ENCODE measurements at regions not wholly inside any gene's neighbourhood (a gene's known extent, or its start where the extent isn't known, plus 50 kb on each side); places are given as distances from the start of the nearest gene placed in this dataset.

DNA sequence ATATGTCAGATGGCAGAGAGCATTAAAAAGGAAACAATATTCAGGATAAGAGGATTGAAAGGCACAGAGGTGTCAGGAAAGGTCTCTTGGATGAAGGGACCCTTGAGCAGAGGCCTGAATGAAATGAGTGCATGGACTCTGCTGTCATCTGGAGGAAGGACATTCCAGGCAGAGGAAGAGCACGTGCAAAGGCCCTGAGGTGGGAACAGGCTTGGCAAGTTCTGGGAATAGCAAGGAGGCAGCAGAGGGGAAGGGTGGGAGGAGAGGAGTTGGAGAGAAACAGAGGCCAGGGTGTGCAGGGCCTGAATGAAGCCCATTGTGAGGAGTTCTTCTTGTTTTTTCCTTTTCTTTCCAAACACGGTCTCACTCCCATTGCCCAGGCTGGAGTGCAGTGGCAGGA lies 59.0 kb upstream of the RUNX3 start:
- in situ Hi-C loops (cut with HindIII; ENCODE audit: low pct_unique_long_range_greater_than_20kb, low sequenced_read_pairs), result no loop called here
- CTCF ChIA-PET, result no interaction called here

DNA sequence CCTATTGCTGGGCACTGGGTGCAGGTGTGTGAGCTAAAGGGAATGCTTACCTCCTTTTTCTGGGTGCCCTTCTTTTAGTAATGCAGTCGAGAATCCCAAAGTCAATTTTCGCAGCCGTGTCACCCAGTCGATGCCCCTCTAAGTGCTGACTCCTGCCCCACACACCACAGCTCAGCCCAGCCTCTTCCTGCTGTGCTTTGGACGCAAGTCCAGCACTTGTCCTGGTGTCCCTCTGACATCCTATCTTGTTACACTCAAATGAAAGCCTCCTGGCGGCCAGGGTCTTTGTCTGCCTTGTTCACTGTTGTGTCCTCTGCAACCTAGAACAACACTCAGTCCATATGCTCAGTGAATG lies 58.5 kb upstream of the RUNX3 start:
- Histone ChIP-seq H3K27ac (ENCODE audit: low read length) (no peak overlapping the region), H3K4me3 (ENCODE audit: low read depth in 2 of 2, low read length in 2 of 2) (no peak overlapping the region), H3K36me3 (ENCODE audit: control insufficient read depth, insufficient read depth, low read length) (no peaks in the 10 kb centered on the region), H3K9me3 (ENCODE audit: control insufficient read depth, insufficient read depth, low read depth, low read length) (no peaks in the 10 kb centered on the region), H3K4me1 (ENCODE audit: control insufficient read depth, insufficient read depth, low read length) (no peaks in the 10 kb centered on the region), H3K27me3 (ENCODE audit: control insufficient read depth, insufficient read depth, low read length) (no peaks in the 10 kb centered on the region)
- ChIA-PET CTCF (interaction anchor here (0.6 kb wide), 1 partner anchor 30 kb away, joined by 4 read pairs; no protein-coding TSS in a partner anchor), POLR2A (no interaction called here)
- DNase-seq (ENCODE audit: low read depth, low spot score) (no peak), ATAC-seq (no peak)
- intact Hi-C loops (cut with micrococcal nuclease; ENCODE audit: unreplicated experiment), result no loop called here
- TF ChIP-seq TCF7L2 (IDR thresholded peaks at IDR 0.05; ENCODE audit: low read depth, low read length) (no peak), POLR2AphosphoS5 (IDR thresholded peaks at IDR 0.05; ENCODE audit: low read depth, low read length) (no peak), SIN3A (IDR thresholded peaks at IDR 0.05; ENCODE audit: borderline replicate concordance, insufficient read depth, low read depth, low read length) (no peak)
- TF ChIP-seq, protein P1, sequence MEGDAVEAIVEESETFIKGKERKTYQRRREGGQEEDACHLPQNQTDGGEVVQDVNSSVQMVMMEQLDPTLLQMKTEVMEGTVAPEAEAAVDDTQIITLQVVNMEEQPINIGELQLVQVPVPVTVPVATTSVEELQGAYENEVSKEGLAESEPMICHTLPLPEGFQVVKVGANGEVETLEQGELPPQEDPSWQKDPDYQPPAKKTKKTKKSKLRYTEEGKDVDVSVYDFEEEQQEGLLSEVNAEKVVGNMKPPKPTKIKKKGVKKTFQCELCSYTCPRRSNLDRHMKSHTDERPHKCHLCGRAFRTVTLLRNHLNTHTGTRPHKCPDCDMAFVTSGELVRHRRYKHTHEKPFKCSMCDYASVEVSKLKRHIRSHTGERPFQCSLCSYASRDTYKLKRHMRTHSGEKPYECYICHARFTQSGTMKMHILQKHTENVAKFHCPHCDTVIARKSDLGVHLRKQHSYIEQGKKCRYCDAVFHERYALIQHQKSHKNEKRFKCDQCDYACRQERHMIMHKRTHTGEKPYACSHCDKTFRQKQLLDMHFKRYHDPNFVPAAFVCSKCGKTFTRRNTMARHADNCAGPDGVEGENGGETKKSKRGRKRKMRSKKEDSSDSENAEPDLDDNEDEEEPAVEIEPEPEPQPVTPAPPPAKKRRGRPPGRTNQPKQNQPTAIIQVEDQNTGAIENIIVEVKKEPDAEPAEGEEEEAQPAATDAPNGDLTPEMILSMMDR (IDR thresholded peaks at IDR 0.05), result no peak
- TF ChIP-seq, protein P2, sequence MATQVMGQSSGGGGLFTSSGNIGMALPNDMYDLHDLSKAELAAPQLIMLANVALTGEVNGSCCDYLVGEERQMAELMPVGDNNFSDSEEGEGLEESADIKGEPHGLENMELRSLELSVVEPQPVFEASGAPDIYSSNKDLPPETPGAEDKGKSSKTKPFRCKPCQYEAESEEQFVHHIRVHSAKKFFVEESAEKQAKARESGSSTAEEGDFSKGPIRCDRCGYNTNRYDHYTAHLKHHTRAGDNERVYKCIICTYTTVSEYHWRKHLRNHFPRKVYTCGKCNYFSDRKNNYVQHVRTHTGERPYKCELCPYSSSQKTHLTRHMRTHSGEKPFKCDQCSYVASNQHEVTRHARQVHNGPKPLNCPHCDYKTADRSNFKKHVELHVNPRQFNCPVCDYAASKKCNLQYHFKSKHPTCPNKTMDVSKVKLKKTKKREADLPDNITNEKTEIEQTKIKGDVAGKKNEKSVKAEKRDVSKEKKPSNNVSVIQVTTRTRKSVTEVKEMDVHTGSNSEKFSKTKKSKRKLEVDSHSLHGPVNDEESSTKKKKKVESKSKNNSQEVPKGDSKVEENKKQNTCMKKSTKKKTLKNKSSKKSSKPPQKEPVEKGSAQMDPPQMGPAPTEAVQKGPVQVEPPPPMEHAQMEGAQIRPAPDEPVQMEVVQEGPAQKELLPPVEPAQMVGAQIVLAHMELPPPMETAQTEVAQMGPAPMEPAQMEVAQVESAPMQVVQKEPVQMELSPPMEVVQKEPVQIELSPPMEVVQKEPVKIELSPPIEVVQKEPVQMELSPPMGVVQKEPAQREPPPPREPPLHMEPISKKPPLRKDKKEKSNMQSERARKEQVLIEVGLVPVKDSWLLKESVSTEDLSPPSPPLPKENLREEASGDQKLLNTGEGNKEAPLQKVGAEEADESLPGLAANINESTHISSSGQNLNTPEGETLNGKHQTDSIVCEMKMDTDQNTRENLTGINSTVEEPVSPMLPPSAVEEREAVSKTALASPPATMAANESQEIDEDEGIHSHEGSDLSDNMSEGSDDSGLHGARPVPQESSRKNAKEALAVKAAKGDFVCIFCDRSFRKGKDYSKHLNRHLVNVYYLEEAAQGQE (IDR thresholded peaks at IDR 0.05; ENCODE audit: insufficient read depth in 1 of 2, low read depth in 2 of 2, low read length in 1 of 2), result no peak
- BruUV-seq (replicated peaks), result no TSS peak
- in situ Hi-C loops (cut with HindIII; ENCODE audit: low pct_unique_long_range_greater_than_20kb, low sequenced_read_pairs), result no loop called here

More for the DNA sequence above, 59.0 kb upstream of the RUNX3 start:
- Histone ChIP-seq H3K4me3 (ENCODE audit: low read depth in 2 of 2, low read length in 2 of 2) (no peak overlapping the region), H3K36me3 (ENCODE audit: control insufficient read depth, insufficient read depth, low read length) (no peaks in the 10 kb centered on the region), H3K27me3 (ENCODE audit: control insufficient read depth, insufficient read depth, low read length) (no peaks in the 10 kb centered on the region), H3K9me3 (ENCODE audit: control insufficient read depth, insufficient read depth, low read depth, low read length) (no peaks in the 10 kb centered on the region), H3K27ac (ENCODE audit: low read length) (no peak overlapping the region), H3K4me1 (ENCODE audit: control insufficient read depth, insufficient read depth, low read length) (no peaks in the 10 kb centered on the region)
- TF ChIP-seq TCF7L2 (IDR thresholded peaks at IDR 0.05; ENCODE audit: low read depth, low read length), result no peak
- TF ChIP-seq, protein P1 (IDR thresholded peaks at IDR 0.05), result no peak
- TF ChIP-seq, protein P2 (IDR thresholded peaks at IDR 0.05; ENCODE audit: insufficient read depth in 1 of 2, low read depth in 2 of 2, low read length in 1 of 2), result no peak
- DNase-seq (ENCODE audit: low read depth, low spot score) (no peak), ATAC-seq (no peak)
- intact Hi-C loops (cut with micrococcal nuclease; ENCODE audit: unreplicated experiment), result no loop called here
- no TSS peak for BruUV-seq (replicated peaks)
- POLR2A ChIA-PET, result no interaction called here
